Endothelial cell of umbilical vein (primary cell): ENCODE measurements at regions not wholly inside any gene's neighbourhood (a gene's known extent, or its start where the extent isn't known, plus 50 kb on each side); places are given as distances from the start of the nearest gene placed in this dataset.

Source experiments
- BruUV-seq: library from RNA; stranded (reverse); fragments of 400-500 nt; replicated peaks from 2 replicates; lab custom pipeline; 2021; lab: Mats Ljungman, UMichigan
- CTCF ChIA-PET: fragments of 300-600, 350-600 bp; sonication (Branson Sonifier 250); formaldehyde crosslinking; loops from one replicate; lab custom pipeline; 2021; ENCODE audit warnings: antibody characterized with exemption, inconsistent platforms; lab: Charles Lee
- POLR2A ChIA-PET: fragments of 300-600, 350-600 bp; sonication (Branson Sonifier 250); formaldehyde crosslinking; loops from one replicate; lab custom pipeline; 2021; ENCODE audit warnings: antibody characterized with exemption, inconsistent platforms; lab: Charles Lee
- DNase-seq: peaks from one replicate; pipeline ENCODE4 v3.0.0-alpha.2; 2011; ENCODE audit warnings: low read depth, low spot score
- FAIRE-seq: peaks from 2 replicates; lab custom pipeline; 2011; peaks lifted over from hg19 to GRCh38; lab: Jason Lieb, UNC
- H2AFZ ChIP-seq: 2 replicates; pipeline ENCODE4 v1.6.0; 2012; ENCODE audit warnings: low read depth, low read length, control low read depth, inconsistent platforms
- H3K27ac ChIP-seq: 2 replicates; pipeline ENCODE4 v1.5.1; 2011; ENCODE audit warnings: low read depth, mild to moderate bottlenecking, control low read depth, low read length, moderate library complexity; ENCODE audit not compliant: insufficient read depth
- H3K27me3 ChIP-seq, 2 experiments: 2 replicates each; pipeline versions ENCODE4 v1.6.0 to v1.6.1; 2011; ENCODE audit warnings: low read length in 2 of 2, mixed read lengths in 1 of 2; ENCODE audit not compliant: control insufficient read depth in 2 of 2, insufficient read depth in 2 of 2
- H3K36me3 ChIP-seq, 2 experiments: 2 replicates in 1 of 2; 3 replicates in 1 of 2; pipeline ENCODE4 v1.5.1; 2011; ENCODE audit warnings: low read length in 2 of 2, mild to moderate bottlenecking in 1 of 2, moderate library complexity in 1 of 2; ENCODE audit not compliant: control insufficient read depth in 2 of 2, insufficient read depth in 2 of 2; ENCODE audit errors: extremely low read depth in 1 of 2
- H3K4me1 ChIP-seq: 3 replicates; pipeline ENCODE4 v1.5.1; 2011; ENCODE audit warnings: mild to moderate bottlenecking, low read length; ENCODE audit not compliant: control insufficient read depth, insufficient read depth; ENCODE audit errors: extremely low read depth
- H3K4me2 ChIP-seq: 2 replicates; pipeline ENCODE4 v1.6.1; 2011; ENCODE audit warnings: low read length, control low read depth, mixed read lengths; ENCODE audit not compliant: insufficient read depth
- H3K4me3 ChIP-seq, 3 experiments: fragments of 200-600 bp in 1 of 3; sonication (generic), shearing (Covaris generic) in 1 of 3; replicated peaks in 1 of 3; 2 replicates each; pipeline ENCODE4 v1.5.1; 2011 to 2016; ENCODE audit warnings: control low read depth in 3 of 3, low read length in 3 of 3, mild to moderate bottlenecking in 2 of 3, inconsistent platforms in 1 of 3, low read depth in 1 of 3, moderate library complexity in 1 of 3; ENCODE audit not compliant: insufficient read depth in 1 of 3
- H3K79me2 ChIP-seq: 2 replicates; pipeline ENCODE4 v1.6.0; 2012; ENCODE audit warnings: low read length, inconsistent platforms; ENCODE audit not compliant: control insufficient read depth, insufficient read depth
- H3K9ac ChIP-seq: replicated peaks from 2 replicates; pipeline ENCODE3; 2011; ENCODE audit warnings: low read length, control low read depth; ENCODE audit not compliant: insufficient read depth; ENCODE audit errors: extremely low read depth
- H3K9me1 ChIP-seq: replicated peaks from 3 replicates; pipeline ENCODE4 v1.6.0; 2011; ENCODE audit warnings: mild to moderate bottlenecking, low read length; ENCODE audit not compliant: control insufficient read depth, insufficient read depth; ENCODE audit errors: extremely low read depth
- H3K9me3 ChIP-seq: replicated peaks from 2 replicates; pipeline ENCODE4 v1.5.1; 2012; ENCODE audit warnings: low read length, inconsistent platforms; ENCODE audit not compliant: control insufficient read depth, insufficient read depth
- H4K20me1 ChIP-seq: replicated peaks from 2 replicates; pipeline ENCODE3; 2011; ENCODE audit warnings: mild to moderate bottlenecking, low read length; ENCODE audit not compliant: control insufficient read depth, insufficient read depth; ENCODE audit errors: extremely low read depth
- FOS ChIP-seq: IDR thresholded peaks from 2 replicates; pipeline ENCODE4 v1.6.1; 2011; ENCODE audit warnings: mild to moderate bottlenecking, low read length, moderate library complexity, borderline replicate concordance; ENCODE audit not compliant: insufficient read depth
- JUN ChIP-seq: IDR thresholded peaks from 2 replicates; pipeline ENCODE4 v1.6.1; 2011; ENCODE audit warnings: borderline replicate concordance, low read depth; ENCODE audit not compliant: insufficient read length, insufficient read depth
- MYC ChIP-seq: IDR thresholded peaks from one replicate; pipeline ENCODE4 v1.6.1; 2011; ENCODE audit warnings: mild to moderate bottlenecking, low read depth, low read length
- POLR2AphosphoS5 ChIP-seq: IDR thresholded peaks from 2 replicates; pipeline ENCODE4 v1.6.1; 2012; ENCODE audit warnings: low read depth, mild to moderate bottlenecking, control low read depth, low read length, moderate library complexity; ENCODE audit not compliant: insufficient read depth
- dilution Hi-C: fragments of 300-500 bp; cut with MboI; formaldehyde crosslinking; loops from one replicate; pipeline ENCODE4 v1.15.0; 2019; ENCODE audit warnings: low sequenced_read_pairs; ENCODE audit not compliant: extremely low pct_ligation_motif_present
- intact Hi-C: fragments of 100-400 bp; cut with micrococcal nuclease; formaldehyde crosslinking; loops from one replicate; pipeline ENCODE4 v1.10.0; 2022
- TF ChIP-seq, protein P1 (sequence below), 2 donors: IDR thresholded peaks; 1 replicate in 1 of 2; 2 replicates in 1 of 2; pipeline ENCODE4 v1.5.1; 2011; ENCODE audit warnings: low read length in 2 of 2, mild to moderate bottlenecking in 2 of 2, moderate library complexity in 2 of 2, control low read depth in 1 of 2, inconsistent platforms in 1 of 2, low read depth in 1 of 2; ENCODE audit not compliant: insufficient read depth in 1 of 2; ENCODE audit errors: extremely low read depth in 1 of 2

- Histone ChIP-seq H2AFZ (no peak overlapping the region), H3K27ac (no peak overlapping the region), H3K4me1 (no peaks in the 10 kb centered on the region), H3K79me2 (no peaks in the 10 kb centered on the region), H3K9me3 (no peaks in the 10 kb centered on the region), H3K27me3 (peaks cover 0 to 5% of the 10 kb centered on the region in 2 experiments), H3K4me3 (no peak overlapping the region), H3K9me1 (no peaks in the 10 kb centered on the region), H4K20me1 (no peaks in the 10 kb centered on the region), H3K36me3 (no peaks in the 10 kb centered on the region), H3K9ac (no peak overlapping the region), H3K4me2 (no peak overlapping the region)
- no peak for FAIRE-seq
- dilution Hi-C loops, result no loop called here
- no peak for DNase-seq
- TF ChIP-seq JUN, result no peak
- TF ChIP-seq, protein P1, sequence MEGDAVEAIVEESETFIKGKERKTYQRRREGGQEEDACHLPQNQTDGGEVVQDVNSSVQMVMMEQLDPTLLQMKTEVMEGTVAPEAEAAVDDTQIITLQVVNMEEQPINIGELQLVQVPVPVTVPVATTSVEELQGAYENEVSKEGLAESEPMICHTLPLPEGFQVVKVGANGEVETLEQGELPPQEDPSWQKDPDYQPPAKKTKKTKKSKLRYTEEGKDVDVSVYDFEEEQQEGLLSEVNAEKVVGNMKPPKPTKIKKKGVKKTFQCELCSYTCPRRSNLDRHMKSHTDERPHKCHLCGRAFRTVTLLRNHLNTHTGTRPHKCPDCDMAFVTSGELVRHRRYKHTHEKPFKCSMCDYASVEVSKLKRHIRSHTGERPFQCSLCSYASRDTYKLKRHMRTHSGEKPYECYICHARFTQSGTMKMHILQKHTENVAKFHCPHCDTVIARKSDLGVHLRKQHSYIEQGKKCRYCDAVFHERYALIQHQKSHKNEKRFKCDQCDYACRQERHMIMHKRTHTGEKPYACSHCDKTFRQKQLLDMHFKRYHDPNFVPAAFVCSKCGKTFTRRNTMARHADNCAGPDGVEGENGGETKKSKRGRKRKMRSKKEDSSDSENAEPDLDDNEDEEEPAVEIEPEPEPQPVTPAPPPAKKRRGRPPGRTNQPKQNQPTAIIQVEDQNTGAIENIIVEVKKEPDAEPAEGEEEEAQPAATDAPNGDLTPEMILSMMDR (IDR thresholded peaks at IDR 0.05; ENCODE audit: extremely low read depth in 1 of 2, insufficient read depth in 1 of 2, low read depth in 1 of 2, low read length in 2 of 2), result no peak
- no peak for TF ChIP-seq FOS
- TF ChIP-seq MYC, result no peak
- BruUV-seq, result no TSS peak
- ChIA-PET CTCF (no interaction called here), POLR2A (no interaction called here)
- intact Hi-C loops, result no loop called here
These were observed 120.2 kb downstream of the DAD1 start for GRCh38 chr14:22468830-22469229.

- ChIA-PET POLR2A (no interaction called here), CTCF (interaction anchor here (0.7 to 1.0 kb wide), 2 partner anchors 10 to 21 kb away, joined by 3 to 4 read pairs; no protein-coding TSS in a partner anchor)
- no peak for FAIRE-seq
These were observed 122.5 kb downstream of the DAD1 start for GRCh38 chr14:22466491-22466890.

More at GRCh38 chr14:22466491-22466890, 122.5 kb downstream of the DAD1 start:
- intact Hi-C loops, result no loop called here
- BruUV-seq, result no TSS peak
- no peak for TF ChIP-seq POLR2AphosphoS5
- TF ChIP-seq FOS, result peak; percentile 45
- Histone ChIP-seq H3K27me3 (peaks cover 2 to 8% of the 10 kb centered on the region in 2 experiments), H4K20me1 (no peaks in the 10 kb centered on the region), H3K9me3 (no peaks in the 10 kb centered on the region), H3K79me2 (no peaks in the 10 kb centered on the region), H2AFZ (no peak overlapping the region), H3K4me3 (no peak overlapping the region), H3K27ac (no peak overlapping the region), H3K4me1 (no peaks in the 10 kb centered on the region), H3K9ac (no peak overlapping the region), H3K4me2 (no peak overlapping the region), H3K9me1 (no peaks in the 10 kb centered on the region), H3K36me3 (no peaks in the 10 kb centered on the region)
- dilution Hi-C loops, result no loop called here
- no peak for DNase-seq
